Astrocyte of the hippocampus (primary cell): ENCODE measurements at regions not wholly inside any gene's neighbourhood (a gene's known extent, or its start where the extent isn't known, plus 50 kb on each side); places are given as distances from the start of the nearest gene placed in this dataset.
"Not testable (repeated sequence)": the region's sequence is repeated elsewhere in the genome, so short reads cannot be mapped to it uniquely, and the experiment has no call there.

ENCODE experiments used
- DNase-seq: peaks from one replicate; pipeline ENCODE4 v3.0.0; 2011; ENCODE audit warnings: low read depth, low spot score

DNA sequence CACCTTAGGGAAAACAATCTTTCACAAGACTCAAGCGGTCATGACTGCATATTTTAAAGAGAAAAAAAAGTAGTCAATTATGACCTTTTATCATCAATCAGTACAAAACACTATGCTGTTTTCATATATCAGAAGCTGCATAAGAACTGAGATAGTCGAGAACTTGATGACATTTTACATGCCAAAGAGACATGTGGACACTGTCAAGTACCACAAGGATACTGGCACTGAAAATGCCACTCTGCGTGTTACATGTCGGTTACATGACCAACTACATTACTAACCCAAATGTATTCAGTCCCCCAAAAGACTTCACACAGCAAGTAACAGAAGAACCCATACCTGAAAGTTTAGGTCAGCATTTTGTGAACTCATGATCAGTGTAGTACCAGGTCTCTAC lies 975.0 kb upstream of the ADGRL4 start:
- DNase-seq, result no peak

DNA sequence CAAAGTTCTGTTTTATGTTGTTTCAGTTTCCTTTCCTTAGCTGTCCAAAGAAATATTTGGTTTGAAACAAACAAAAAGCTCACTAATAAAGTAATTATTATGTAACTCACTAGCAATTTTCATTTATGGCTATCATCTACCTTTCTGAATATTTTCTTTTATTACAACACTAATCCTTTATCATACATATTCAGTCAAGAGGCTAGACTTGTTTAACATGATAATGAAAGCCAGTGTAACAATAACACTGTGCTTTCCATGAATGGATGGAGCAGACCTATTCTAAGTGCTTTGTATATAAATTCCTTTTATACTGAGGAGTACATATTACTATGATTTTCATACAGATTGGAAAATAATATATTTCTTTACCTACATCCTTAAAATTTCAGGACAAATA lies 972.8 kb upstream of the ADGRL4 start:
- DNase-seq, result no peak

DNA sequence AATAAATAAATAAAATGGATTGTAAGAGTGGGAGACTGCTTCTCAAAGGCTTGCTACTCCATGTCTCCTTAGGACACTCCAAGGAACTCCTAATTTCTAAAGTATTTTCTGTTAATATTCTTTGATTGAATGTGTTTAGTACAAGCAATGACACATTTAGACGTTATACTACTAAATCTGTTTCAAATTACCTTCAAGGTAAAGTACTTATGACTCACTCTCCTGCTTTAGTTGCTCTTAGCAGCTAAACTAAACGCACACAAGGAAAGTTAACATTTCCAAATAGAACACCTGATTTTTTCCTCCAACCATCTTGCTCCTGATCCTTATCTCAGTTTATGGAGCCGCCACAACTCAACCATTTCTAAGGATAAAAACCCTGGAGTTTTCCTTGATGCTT lies 969.8 kb upstream of the ADGRL4 start:
- DNase-seq, result no peak

DNA sequence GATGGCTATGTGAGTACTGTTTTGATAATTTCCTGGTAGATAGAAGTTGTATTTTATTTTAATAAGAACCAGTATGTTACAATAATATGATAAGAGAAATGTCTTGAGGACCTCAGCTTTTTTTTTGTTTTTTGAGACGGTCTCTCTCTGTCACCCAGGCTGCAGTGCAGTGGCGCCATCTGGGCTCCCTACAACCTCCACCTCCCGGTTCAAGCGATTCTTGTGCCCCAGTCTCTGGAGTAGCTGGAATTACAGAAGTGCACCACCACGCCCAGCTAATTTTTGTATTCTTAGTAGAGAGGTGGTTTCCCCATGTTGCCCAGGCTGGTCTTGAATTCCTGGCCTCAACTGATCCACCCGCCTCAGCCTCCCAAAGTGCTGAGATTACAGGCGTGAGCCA lies 968.1 kb upstream of the ADGRL4 start:
- no peak for DNase-seq

DNA sequence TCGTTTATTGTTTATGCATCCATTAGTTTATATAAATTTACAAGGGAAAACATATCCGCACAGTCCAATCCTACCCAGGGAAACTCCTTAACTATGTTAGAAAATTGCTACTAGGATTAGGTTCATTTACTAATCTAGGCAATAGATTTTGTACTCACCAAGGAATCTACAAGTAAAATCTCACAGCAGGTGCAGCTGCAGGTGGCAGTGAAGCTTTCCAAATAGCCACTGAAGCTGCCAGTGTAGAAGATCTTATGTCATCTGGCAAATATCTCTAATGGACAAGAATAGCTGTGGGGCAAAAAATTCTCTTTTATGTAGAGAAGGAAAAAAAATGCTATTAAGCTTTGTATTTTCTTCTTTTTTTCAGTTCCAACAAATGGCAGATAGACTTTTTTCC lies 963.4 kb upstream of the ADGRL4 start:
- DNase-seq, result no peak

DNA sequence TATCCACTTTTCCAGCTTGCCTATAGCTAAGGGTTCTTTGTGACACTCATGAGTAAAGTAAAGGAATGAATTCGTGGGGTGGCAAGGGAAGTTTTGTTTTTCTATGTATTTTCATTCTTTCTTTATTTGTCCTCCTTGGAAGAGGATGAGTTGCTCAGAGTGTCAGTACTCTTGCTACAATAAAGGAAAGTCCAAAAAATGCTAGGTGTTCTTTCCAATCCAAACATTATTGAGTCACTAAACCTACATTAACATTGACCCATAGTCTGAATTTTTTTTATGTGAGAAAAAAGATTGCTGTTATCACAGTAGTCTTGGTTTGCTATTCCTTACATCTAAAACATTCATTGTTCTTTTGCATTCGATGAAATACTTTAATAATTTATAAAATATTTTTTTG lies 959.9 kb upstream of the ADGRL4 start:
- DNase-seq, result no peak

DNA sequence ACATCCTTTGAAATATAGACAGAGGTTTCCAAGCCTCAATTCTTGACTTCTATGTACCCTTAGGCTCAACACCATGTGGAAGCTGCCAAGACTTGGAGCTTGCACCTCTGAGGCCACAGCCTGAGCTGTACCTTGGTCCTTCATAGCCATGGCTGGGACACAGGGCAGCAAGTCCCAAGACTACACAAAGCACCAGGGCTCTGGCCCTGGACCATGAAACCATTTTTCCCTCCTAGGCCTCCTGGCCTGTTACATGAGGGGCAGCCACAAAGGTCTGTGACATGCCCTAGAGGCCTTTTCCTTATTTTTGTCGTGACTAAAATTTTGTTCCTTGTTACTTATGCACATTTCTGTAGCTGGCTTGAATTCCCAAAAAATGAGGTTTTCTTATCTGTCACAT lies 953.1 kb upstream of the ADGRL4 start:
- no peak for DNase-seq

DNA sequence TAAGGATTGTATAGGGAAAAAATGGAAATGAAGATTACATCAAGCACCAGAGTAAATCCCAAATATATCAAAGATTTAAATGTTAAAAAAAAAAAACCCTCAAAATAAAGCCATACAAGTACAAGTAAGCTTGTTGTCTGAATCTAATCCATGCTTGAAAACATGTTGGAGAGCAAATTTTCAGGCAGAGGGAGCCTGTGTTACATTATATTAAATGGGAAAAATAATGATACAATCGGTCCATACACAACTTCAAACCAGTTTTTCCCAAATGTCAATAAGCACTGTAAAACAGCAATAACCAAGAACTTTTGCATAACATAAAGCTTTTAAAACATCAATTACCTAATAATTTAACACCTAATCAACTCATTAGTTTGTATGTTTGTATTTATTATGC lies 949.4 kb upstream of the ADGRL4 start:
- no peak for DNase-seq

DNA sequence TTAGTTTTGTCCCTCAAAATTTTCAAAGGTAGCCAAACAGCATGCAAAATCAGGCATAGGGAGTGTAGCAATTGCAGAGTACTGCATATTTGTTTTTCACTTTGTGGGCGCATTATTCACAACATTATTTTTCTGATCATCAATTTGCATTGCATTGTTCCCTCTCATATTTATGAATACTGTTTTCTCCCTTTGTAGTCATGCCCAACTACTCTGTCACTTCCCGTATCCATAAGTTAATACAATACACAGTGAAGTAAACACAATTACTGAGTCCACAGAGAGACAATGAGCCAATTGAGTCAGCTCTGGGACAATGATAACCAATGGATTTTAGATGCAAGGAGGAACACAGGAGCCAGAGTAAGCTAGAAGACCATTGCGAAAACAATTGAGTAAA lies 944.0 kb upstream of the ADGRL4 start:
- no peak for DNase-seq

DNA sequence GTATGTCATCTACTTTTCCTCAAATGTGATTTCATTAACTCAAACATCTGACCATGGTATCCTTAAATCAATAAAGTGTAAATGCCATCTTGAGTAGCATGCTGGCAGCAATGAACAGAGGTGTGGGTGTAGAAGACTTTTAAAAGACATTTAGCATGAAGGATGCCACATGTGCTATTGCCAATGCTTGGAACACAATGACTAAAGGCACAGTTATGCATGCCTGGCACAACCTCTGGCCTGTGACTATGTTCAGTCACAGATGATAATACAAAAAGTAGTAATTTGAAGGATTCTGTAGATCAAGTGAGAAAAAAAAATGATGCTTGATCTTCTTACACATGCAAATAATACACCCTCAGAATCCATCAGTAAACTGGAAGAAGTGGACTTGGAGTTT lies 938.9 kb upstream of the ADGRL4 start:
- no peak for DNase-seq

DNA sequence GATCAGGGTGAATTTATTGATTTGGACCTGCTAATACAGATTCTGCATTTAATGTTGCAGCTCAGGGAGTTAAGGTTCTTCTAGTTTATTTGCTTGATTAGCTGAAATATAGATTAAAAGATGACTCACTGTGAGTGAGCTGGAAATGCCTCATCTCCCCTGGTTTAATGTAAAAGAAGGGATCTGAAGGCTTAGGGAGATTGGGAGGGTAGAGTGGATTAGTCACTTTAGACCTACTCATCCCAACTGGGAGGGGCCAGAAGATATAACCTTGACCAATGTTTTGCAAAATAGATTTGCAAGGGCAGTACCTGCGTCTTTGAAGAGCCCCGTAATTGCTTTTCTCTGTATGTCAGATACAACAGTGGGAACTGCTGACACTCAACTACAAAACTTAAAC lies 922.8 kb upstream of the ADGRL4 start:
- no peak for DNase-seq

DNA sequence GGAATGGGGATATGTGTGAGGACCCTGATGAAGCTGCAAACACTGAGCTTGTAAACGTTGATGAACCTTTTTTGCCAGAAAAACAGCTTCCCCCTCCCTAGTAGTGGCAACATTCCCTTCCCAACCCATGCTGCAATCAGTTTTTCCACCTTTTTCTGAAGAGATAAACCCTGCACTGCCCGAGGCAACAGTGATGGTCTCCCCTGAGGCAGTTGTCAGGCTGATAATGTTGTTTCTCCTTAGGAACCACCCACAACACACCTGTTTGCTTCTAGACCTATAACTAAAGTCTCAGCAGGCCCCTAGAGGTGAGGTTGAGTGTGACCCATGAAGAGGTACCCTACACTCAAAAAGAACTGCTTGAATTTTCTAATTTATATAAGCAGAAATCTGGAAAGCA lies 922.4 kb upstream of the ADGRL4 start:
- no peak for DNase-seq

DNA sequence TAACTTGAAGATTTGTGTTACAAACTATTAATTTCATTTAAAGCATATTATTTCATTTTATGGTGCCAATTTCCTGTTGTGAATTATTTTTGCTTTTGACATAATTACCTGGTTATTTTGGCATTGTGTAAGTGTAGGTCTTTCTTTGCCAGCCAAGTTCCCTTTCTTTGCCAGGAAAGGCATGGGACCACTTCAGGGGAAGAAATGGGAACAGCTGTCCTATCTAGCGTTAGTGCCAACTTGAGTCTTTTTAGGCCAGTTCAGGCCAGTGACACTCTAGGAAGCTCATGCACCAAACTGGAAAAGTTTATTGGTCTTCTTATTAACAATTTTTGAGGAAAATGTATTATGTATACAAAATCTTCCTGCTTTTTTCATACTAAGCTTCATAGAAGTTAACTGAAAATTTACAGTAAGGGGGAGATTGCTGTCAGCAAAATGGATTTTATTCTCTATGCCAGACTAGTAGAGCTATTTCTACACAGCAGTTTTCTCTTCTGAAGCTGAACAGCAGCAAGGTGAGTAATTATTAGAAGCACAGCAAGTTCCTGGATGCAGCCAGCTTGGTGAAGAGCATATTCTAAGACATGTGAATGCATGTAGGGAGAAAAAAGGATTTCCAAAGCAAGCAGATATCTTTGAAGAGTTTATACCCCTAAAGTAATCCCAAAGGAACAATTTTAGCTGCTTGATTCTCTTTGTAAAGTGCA lies 914.6 kb upstream of the ADGRL4 start:
- no peak for DNase-seq

DNA sequence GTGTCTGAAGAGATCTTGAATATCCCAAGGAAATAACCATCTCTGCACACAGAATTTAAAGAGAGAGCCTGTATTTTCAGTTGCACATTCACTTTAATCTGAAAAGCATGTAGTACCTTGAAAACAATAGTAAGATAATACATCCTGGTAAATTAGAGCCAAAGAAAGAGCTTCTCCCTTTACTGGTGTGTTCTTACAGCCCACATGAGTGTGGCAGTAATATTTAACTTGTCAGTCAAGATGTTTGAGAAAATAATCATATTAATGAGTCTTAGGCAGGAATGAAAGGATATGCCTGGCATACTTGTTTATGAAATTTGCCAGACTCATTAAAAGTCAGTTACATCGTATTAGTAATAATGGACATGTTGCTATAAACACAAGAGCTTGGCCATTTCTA lies 908.4 kb upstream of the ADGRL4 start:
- DNase-seq, result no peak

DNA sequence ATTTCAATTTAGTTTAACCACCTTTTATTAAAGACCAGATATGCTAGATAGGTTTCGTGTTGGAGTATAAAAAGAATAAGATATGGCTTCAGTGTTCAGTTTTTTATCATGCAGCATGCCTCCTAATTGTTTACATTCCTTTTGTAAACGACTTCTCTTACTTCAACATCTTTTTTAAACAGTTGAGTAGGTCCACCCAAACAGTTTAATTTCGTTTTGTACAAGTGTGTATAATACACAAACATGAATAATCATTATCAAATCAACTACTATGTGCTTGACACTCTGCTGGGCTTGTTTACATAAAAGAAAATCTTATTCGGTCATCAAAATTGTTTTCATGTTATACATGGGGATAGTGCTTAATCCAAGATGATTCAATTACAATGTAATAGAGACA lies 906.3 kb upstream of the ADGRL4 start:
- no peak for DNase-seq

DNA sequence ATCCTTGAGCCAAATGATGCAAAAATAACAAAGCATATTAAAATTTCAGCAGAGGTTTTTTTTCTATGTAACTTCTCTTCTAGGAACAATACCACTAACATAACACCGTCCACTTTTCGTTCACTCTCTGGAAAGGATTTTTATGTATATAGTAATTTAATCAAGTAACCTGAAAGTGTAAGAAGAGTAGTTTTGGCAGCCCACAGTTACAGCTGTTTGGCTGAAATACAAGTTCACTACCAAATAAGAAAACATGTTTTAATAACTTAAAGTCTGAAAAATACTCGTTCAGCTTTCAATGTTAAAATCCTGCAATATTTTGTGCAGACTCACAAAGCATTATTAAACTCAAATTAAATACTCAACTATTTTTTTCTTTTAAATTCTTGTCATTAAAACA lies 896.8 kb upstream of the ADGRL4 start:
- DNase-seq, result no peak

DNA sequence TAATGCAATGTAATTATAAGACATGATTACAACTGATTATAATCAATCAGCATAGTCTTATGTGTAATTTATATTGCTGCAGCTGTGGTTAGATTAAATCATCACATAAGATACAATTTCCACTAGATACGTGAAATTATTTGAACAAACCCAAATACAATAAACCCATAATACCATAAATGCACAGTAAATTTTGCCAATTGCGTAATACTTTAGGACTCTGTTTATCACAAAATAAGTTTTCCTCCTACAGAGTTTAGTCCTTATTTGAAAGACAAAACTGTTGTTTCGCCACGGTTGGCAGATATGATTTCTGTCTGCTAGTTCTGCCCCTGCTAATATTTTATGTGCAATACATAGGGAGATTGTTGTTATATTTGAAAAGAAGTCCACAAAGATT lies 895.9 kb upstream of the ADGRL4 start:
- no peak for DNase-seq

DNA sequence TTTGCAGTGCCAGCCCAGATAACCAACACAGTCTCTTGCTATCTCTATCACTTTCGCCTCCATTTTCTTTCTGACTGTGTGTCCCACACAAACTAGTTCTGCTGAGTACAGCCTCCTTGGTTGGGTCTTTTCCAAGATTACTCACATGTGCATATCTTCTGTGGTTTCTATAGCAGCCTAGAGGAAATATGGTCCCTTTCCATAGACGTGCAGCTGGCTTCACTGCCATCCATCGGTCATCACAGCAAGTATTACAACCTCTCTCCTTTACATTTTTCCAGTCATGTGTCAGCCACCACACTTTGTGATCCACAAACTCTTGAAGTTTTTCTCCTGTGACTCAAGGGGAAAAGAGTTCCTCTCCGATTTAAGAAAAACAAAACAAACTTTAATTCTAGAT lies 893.4 kb upstream of the ADGRL4 start:
- DNase-seq, result peak; percentile 87

DNA sequence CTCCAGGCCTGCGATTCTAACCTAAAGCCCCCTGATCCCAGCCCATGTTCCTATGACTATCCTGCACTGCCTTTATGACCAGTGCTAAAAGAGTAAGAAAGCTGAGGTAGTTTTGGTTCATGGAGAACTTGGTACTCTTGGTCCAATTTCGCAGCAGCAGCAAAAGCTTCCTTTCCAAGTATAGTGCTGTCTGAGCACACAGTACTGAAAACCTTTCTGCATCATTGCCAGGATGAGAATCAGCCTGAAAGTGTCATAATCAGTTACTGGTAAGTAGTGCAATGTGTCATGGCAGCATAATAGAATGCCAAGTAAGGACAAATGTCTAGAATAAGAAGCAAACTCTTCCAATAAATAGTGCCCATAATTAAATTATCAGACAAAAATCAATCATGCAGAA lies 889.6 kb upstream of the ADGRL4 start:
- DNase-seq, result no peak

DNA sequence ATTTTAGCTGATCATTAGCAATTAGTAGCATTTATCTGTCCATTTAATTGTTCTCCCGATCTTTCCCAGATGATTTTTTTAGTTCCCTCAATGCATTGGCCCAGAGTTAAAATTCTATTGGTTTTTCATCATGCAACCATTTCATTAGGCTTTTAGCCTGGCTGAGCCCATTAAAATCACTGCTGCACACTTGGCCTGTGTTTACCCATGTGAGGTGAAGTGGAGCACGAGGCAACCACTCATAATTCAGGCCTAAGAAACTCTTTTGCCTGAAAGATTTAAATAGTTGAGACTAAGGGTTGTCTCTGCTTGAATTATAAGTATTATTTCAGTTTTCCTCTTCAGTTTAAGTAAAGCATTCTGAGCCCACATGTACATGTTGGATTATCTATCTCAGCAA lies 889.0 kb upstream of the ADGRL4 start:
- no peak for DNase-seq

DNA sequence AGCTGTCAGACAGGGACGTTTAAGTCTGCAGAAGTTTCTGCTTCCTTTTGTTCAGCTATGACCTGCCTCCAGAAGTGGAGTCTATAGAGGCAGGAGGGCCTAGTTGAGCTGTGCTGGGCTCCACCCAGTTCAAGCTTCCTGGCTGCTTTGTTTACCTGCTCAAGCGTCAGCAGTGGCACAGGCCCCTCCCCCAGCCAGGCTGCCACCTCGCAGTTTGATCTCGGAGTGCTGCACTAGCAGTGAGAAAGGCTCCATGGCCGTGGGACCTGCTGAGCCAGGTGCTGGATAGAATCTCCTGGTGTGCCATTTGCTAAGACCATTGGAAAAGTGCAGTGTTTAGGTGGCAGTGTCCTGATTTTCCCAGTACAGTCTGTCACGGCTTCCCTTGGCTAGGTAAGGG lies 887.6 kb upstream of the ADGRL4 start:
- not testable (repeated sequence) for DNase-seq

DNA sequence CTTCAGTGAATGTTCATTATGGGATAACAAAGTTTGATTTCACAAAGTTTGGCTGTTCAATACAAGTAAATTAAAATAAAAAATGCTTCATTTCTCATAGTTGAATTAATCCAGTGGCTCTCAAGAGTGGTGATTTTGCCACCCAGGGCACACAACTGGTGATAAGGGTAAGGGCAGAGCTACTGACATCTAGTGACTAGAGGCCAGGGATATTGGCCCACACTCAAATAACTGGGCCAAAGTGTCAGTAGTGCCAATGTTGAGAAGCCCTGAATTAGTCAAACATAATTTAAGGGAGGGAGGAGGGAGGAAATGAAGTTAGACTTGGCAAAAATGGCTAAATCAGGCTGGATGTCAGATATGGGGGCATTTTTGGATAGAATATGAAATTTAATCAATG lies 880.5 kb upstream of the ADGRL4 start:
- no peak for DNase-seq

DNA sequence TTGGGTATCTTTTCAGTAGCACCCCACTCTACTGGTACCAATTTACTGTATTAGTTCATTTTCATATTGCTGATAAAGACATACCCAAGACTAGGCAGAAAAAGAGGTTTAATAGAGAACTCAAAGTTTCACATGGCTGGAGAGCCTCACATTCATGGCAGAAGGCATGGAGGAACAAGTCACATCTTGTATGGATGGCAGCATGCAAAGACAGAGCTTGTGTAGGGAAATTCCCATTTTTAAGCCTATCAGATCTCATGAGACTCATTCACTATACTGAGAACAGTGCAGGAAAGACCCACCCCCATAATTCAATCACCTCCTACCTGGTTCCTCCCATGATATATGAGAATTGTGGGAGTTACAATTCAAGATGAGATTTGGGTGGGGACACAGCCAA lies 878.6 kb upstream of the ADGRL4 start:
- no peak for DNase-seq

DNA sequence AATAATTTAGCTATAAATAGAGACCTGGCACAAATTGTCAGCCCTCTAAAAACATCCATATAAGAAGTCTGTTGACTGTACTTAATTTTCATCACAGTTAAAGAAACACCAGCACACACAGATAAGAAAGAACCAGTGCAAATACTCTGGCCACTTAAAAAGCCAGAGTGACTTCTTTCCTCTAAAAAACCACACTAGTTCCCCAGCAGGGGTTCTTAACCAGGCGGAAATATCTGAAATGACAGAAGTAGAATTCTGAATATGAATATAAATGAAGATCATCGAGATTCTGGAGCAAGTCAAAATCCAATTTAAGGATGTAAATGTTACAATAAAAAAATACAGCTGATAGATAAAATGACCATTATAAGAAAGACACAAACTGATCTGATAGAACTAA lies 870.6 kb upstream of the ADGRL4 start:
- no peak for DNase-seq
